ENCODE measurements at regions not wholly inside any gene's neighbourhood (a gene's known extent, or its start where the extent isn't known, plus 50 kb on each side); places are given as distances from the start of the nearest gene placed in this dataset.
A peak's percentile ranks its signal among the peaks of the same experiment; 100 is the strongest.

GRCh38 chr2:7777668-7778067 lies 860.5 kb downstream of the RNF144A start:
- no peak overlapping the region for H3K27ac ChIP-seq
- TF ChIP-seq POLR2AphosphoS5 (IDR thresholded peaks at IDR 0.05) (no peak), CTCF (IDR thresholded peaks at IDR 0.05) (no peak), POLR2A (IDR thresholded peaks at IDR 0.05) (no peak), EP300 (IDR thresholded peaks at IDR 0.05) (no peak)
- 76 to 80% methylated on average over 3 of the region's 3 CpGs for WGBS, 2 donors
- H3K4me3 ChIP-seq, result no peak overlapping the region
- H3K27me3 ChIP-seq, result no peaks in the 10 kb centered on the region
- peaks cover 0 to 5% (median 0%) of the 10 kb centered on the region in 4 donors for H3K4me1 ChIP-seq
- H3K36me3 ChIP-seq, result no peaks in the 10 kb centered on the region
- H3K9me3 ChIP-seq, result no peaks in the 10 kb centered on the region
- intact Hi-C loops (cut with DNase I), result no loop called here
- DNase-seq, result no peak

- 79 to 80% methylated on average over 5 of the region's 5 CpGs for WGBS, 2 donors
- no peak for DNase-seq
These were observed 863.1 kb downstream of the RNF144A start for GRCh38 chr2:7780321-7780720.

GRCh38 chr2:7785700-7786099 lies 868.5 kb downstream of the RNF144A start:
- H3K27ac ChIP-seq, result no peak overlapping the region
- no peaks in the 10 kb centered on the region for H3K36me3 ChIP-seq
- no peak for DNase-seq
- no peaks in the 10 kb centered on the region for H3K9me3 ChIP-seq
- no peaks in the 10 kb centered on the region for H3K4me1 ChIP-seq
- 92 to 94% methylated on average over 4 of the region's 4 CpGs for WGBS, 2 donors
- H3K4me3 ChIP-seq, result no peak overlapping the region
- H3K27me3 ChIP-seq, result no peaks in the 10 kb centered on the region
- intact Hi-C loops (cut with DNase I), result no loop called here
- no peak for TF ChIP-seq CTCF (IDR thresholded peaks at IDR 0.05)
- TF ChIP-seq POLR2AphosphoS5 (IDR thresholded peaks at IDR 0.05), result no peak
- no peak for TF ChIP-seq EP300 (IDR thresholded peaks at IDR 0.05)
- TF ChIP-seq POLR2A (IDR thresholded peaks at IDR 0.05), result no peak

More at GRCh38 chr2:7780321-7780720, 863.1 kb downstream of the RNF144A start:
- Histone ChIP-seq H3K27me3 (no peaks in the 10 kb centered on the region), H3K36me3 (no peaks in the 10 kb centered on the region), H3K4me3 (no peak overlapping the region), H3K4me1 (peaks cover 0 to 5% (median 0%) of the 10 kb centered on the region in 4 donors), H3K27ac (peak overlapping the region in 2 of 4 donors; percentile 42 to 63), H3K9me3 (no peaks in the 10 kb centered on the region)
- TF ChIP-seq POLR2A (IDR thresholded peaks at IDR 0.05) (no peak), EP300 (IDR thresholded peaks at IDR 0.05) (no peak), POLR2AphosphoS5 (IDR thresholded peaks at IDR 0.05) (no peak)
- intact Hi-C loops (cut with DNase I), result no loop called here

- H3K4me3 ChIP-seq, result no peak overlapping the region
- H3K36me3 ChIP-seq, result no peaks in the 10 kb centered on the region
- no peaks in the 10 kb centered on the region for H3K9me3 ChIP-seq
- intact Hi-C loops (cut with DNase I), result no loop called here
- H3K27me3 ChIP-seq, result no peaks in the 10 kb centered on the region
- H3K4me1 ChIP-seq, result peaks cover 0 to 14% (median 10%) of the 10 kb centered on the region in 4 donors
- DNase-seq, result no peak
- no peak for TF ChIP-seq EP300 (IDR thresholded peaks at IDR 0.05)
- TF ChIP-seq CTCF (IDR thresholded peaks at IDR 0.05), result no peak
- no peak for TF ChIP-seq POLR2A (IDR thresholded peaks at IDR 0.05)
- TF ChIP-seq POLR2AphosphoS5 (IDR thresholded peaks at IDR 0.05), result no peak
- WGBS, 2 donors, result 74 to 88% methylated on average over 8 of the region's 8 CpGs
- H3K27ac ChIP-seq, result no peak overlapping the region
These were observed 871.5 kb downstream of the RNF144A start for GRCh38 chr2:7788736-7789135.

- Histone ChIP-seq H3K4me1 (peaks cover 0 to 27% (median 21%) of the 10 kb centered on the region in 4 donors), H3K36me3 (no peaks in the 10 kb centered on the region), H3K4me3 (no peak overlapping the region), H3K27me3 (no peaks in the 10 kb centered on the region), H3K27ac (peak overlapping the region in 1 of 4 donors; percentile 7), H3K9me3 (no peaks in the 10 kb centered on the region)
- TF ChIP-seq POLR2AphosphoS5 (IDR thresholded peaks at IDR 0.05) (no peak), CTCF (IDR thresholded peaks at IDR 0.05) (no peak), EP300 (IDR thresholded peaks at IDR 0.05) (no peak), POLR2A (IDR thresholded peaks at IDR 0.05) (no peak)
- 20 to 67% methylated on average over 7 of the region's 7 CpGs for WGBS, 2 donors
- intact Hi-C loops (cut with DNase I), result no loop called here
- DNase-seq, result no peak
These were observed 874.9 kb downstream of the RNF144A start for GRCh38 chr2:7792031-7792651.
